Activated CD4-positive, alpha-beta memory T cell treated with anti-CD3 and anti-CD28 coated beads for 36 hours (primary cell): ENCODE measurements at regions not wholly inside any gene's neighbourhood (a gene's known extent, or its start where the extent isn't known, plus 50 kb on each side); places are given as distances from the start of the nearest gene placed in this dataset.
"Not testable (repeated sequence)": the region's sequence is repeated elsewhere in the genome, so short reads cannot be mapped to it uniquely, and the experiment has no call there.

Experiments used
- CTCF ChIA-PET: fragments of 350-600 bp; sonication (Branson Sonifier 250); formaldehyde crosslinking; loops from one replicate; lab custom pipeline; 2021; ENCODE audit warnings: antibody characterized with exemption, inconsistent platforms; lab: Charles Lee
- POLR2A ChIA-PET: fragments of 350-600 bp; sonication (Branson Sonifier 250); formaldehyde crosslinking; loops from one replicate; lab custom pipeline; 2021; ENCODE audit warnings: antibody characterized with exemption; lab: Charles Lee
- DNase-seq: peaks from one replicate; pipeline ENCODE4 v3.0.0-alpha.2; 2020
- H3K27ac Mint-ChIP-seq: one replicate; pipeline ENCODE4 v1.8.0; 2021; ENCODE audit warnings: mixed read lengths
- H3K27me3 Mint-ChIP-seq: one replicate; pipeline ENCODE4 v1.8.0; 2021; ENCODE audit warnings: mixed read lengths
- H3K36me3 Mint-ChIP-seq: one replicate; pipeline ENCODE4 v1.8.0; 2021; ENCODE audit warnings: mixed read lengths
- H3K4me1 Mint-ChIP-seq: one replicate; pipeline ENCODE4 v1.8.0; 2021; ENCODE audit warnings: low read depth, mixed read lengths
- H3K4me3 Mint-ChIP-seq: one replicate; pipeline ENCODE4 v1.8.0; 2021; ENCODE audit warnings: mild to moderate bottlenecking, mixed read lengths
- H3K9me3 Mint-ChIP-seq: one replicate; pipeline ENCODE4 v1.8.0; 2021; ENCODE audit warnings: mixed read lengths
- intact Hi-C: fragments of 100-400 bp; cut with micrococcal nuclease; formaldehyde crosslinking; loops from one replicate; pipeline ENCODE4 v1.15.1; 2023

DNA sequence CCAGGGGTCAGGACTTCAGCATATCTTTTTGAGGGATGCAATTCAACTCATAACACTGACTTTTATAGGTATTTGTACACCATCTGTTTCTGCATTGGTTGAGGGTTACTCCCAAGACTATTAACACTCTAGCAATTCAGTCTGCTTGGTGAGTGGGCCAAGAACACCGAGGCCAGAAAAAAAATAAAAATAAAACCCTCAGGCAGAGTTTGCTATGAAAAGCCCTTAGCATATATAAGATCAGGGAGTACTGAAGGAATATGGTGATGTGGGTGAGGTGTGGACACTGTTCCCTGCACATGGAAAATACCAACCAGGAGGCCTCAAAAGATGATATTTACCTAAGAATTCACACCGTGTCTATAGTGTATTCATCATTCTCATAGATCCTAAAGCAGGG lies 383.2 kb upstream of the UBE2E3 start:
- POLR2A ChIA-PET: no interaction called here
- H3K27me3 Mint-ChIP-seq: no peaks in the 10 kb centered on the region

GRCh38 chr2:180596453-180596852 lies 384.0 kb upstream of the UBE2E3 start:
- no peak overlapping the region for H3K27ac Mint-ChIP-seq

More for the DNA sequence above, 383.2 kb upstream of the UBE2E3 start:
- CTCF ChIA-PET: no interaction called here
- H3K27ac Mint-ChIP-seq: no peak overlapping the region
- DNase-seq: no peak
- H3K9me3 Mint-ChIP-seq: peaks cover 4% of the 10 kb centered on the region
- H3K36me3 Mint-ChIP-seq: no peaks in the 10 kb centered on the region
- no peak overlapping the region for H3K4me3 Mint-ChIP-seq
- H3K4me1 Mint-ChIP-seq: no peaks in the 10 kb centered on the region
- intact Hi-C loops: no loop called here

DNA sequence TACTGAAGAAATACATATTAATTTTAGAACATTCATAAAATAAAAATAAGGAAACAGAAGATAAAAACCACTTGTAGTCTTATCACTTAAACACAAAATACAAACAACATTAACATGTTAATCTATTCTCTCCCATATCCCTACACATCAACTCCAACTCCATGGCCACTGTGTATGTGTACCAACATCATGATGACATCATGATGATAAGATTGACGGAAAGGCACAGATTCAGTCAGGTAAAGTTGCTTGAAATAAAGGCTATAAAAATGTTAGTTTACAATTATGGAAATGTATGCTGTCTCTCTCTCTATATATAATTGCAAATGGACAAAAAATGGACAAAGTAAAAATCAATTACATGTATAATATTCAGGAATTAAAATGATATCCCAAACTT lies 388.5 kb upstream of the UBE2E3 start:
- POLR2A ChIA-PET: no interaction called here
- intact Hi-C loops: no loop called here
- DNase-seq: no peak
- Mint-ChIP-seq H3K4me1 (peaks cover 12% of the 10 kb centered on the region), H3K9me3 (peaks cover 17% of the 10 kb centered on the region), H3K27ac (no peak overlapping the region), H3K36me3 (peaks cover 1% of the 10 kb centered on the region), H3K27me3 (no peaks in the 10 kb centered on the region), H3K4me3 (no peak overlapping the region)
- CTCF ChIA-PET: no interaction called here

More at GRCh38 chr2:180596453-180596852, 384.0 kb upstream of the UBE2E3 start:
- H3K36me3 Mint-ChIP-seq: no peaks in the 10 kb centered on the region
- intact Hi-C loops: no loop called here
- no peak overlapping the region for H3K4me3 Mint-ChIP-seq
- peaks cover 3% of the 10 kb centered on the region for H3K4me1 Mint-ChIP-seq
- no peaks in the 10 kb centered on the region for H3K27me3 Mint-ChIP-seq
- POLR2A ChIA-PET: no interaction called here
- peaks cover 6% of the 10 kb centered on the region for H3K9me3 Mint-ChIP-seq
- CTCF ChIA-PET: no interaction called here
- DNase-seq: no peak

DNA sequence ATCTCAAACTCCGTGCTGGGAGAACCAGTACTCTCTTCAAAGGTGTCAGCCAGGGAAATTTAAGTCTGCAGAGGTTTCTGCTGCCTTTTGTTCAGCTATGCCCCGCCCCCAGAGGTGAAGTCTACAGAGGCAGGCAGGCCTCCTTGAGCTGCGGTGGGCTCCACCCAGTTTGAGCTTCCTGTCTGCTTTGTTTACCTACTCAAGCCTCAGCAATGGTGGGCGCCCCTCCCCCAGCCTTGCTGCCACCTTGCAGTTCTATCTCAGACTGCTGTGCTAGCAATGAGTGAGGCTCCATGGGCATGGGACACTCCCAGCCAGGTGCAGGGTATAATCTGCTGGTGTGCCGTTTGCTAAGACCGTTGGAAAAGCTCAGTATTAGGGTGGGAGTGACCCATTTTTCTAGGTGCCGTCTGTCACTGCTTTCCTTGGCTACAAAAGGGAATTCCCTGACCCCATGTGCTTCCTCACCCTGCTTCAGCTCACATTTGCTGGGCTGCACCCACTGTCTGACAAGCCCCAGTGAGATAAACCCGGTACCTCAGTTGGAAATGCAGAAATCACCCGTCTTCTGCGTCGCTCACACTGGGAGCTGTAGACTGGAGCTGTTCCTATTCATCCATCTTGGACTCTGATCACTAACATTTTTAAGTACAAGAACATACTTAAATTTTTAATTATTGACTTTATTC lies 389.2 kb upstream of the UBE2E3 start:
- not testable (repeated sequence) for H3K4me3 Mint-ChIP-seq

GRCh38 chr2:180583441-180584140 lies 396.8 kb upstream of the UBE2E3 start:
- ChIA-PET CTCF (no interaction called here), POLR2A (no interaction called here)
- no peaks in the 10 kb centered on the region for H3K4me1 Mint-ChIP-seq
- H3K36me3 Mint-ChIP-seq: no peaks in the 10 kb centered on the region
- H3K4me3 Mint-ChIP-seq: no peak overlapping the region
- H3K9me3 Mint-ChIP-seq: peaks cover 6% of the 10 kb centered on the region
- intact Hi-C loops: no loop called here
- H3K27ac Mint-ChIP-seq: no peak overlapping the region
- no peaks in the 10 kb centered on the region for H3K27me3 Mint-ChIP-seq
- no peak for DNase-seq

More for the DNA sequence above, 389.2 kb upstream of the UBE2E3 start:
- CTCF ChIA-PET, H3K27me3 Mint-ChIP-seq, H3K27ac Mint-ChIP-seq, H3K36me3 Mint-ChIP-seq, POLR2A ChIA-PET, intact Hi-C loops: not testable (repeated sequence)
- peaks cover 18% of the 10 kb centered on the region for H3K9me3 Mint-ChIP-seq
- DNase-seq: peak; percentile 13
- peaks cover 12% of the 10 kb centered on the region for H3K4me1 Mint-ChIP-seq

DNA sequence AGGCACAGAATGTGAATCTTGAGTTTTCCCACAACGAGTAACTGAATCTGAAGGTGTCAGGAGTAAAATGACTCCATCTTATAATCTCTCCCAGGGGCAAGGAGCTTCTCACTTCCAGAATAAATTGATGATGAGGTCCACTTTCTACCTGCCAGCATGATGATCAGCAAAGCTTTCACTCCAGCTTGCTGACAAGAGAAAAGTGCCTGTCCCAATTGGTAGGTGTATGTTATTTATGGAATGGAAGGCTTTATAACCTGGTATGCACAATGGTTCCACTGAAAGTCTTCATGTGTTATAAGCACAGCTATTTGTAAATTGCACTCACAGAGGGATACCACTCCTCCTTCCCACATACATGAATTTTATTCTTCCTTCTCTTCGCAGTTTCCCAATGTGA lies 401.0 kb upstream of the UBE2E3 start:
- H3K4me3 Mint-ChIP-seq: no peak overlapping the region
- ChIA-PET POLR2A (no interaction called here), CTCF (no interaction called here)
- no peaks in the 10 kb centered on the region for H3K9me3 Mint-ChIP-seq
- intact Hi-C loops: no loop called here
- no peaks in the 10 kb centered on the region for H3K4me1 Mint-ChIP-seq
- no peak overlapping the region for H3K27ac Mint-ChIP-seq
- no peaks in the 10 kb centered on the region for H3K36me3 Mint-ChIP-seq
- no peaks in the 10 kb centered on the region for H3K27me3 Mint-ChIP-seq
- DNase-seq: no peak

GRCh38 chr2:180578441-180578840 lies 402.0 kb upstream of the UBE2E3 start:
- POLR2A ChIA-PET: no interaction called here
- intact Hi-C loops: no loop called here
- H3K9me3 Mint-ChIP-seq: no peaks in the 10 kb centered on the region

GRCh38 chr2:180577567-180577966 lies 402.8 kb upstream of the UBE2E3 start:
- Mint-ChIP-seq H3K27ac (no peak overlapping the region), H3K4me3 (no peak overlapping the region), H3K36me3 (no peaks in the 10 kb centered on the region), H3K27me3 (no peaks in the 10 kb centered on the region), H3K4me1 (no peaks in the 10 kb centered on the region), H3K9me3 (no peaks in the 10 kb centered on the region)
- intact Hi-C loops: no loop called here
- POLR2A ChIA-PET: no interaction called here
- CTCF ChIA-PET: no interaction called here
- no peak for DNase-seq

More at GRCh38 chr2:180578441-180578840, 402.0 kb upstream of the UBE2E3 start:
- Mint-ChIP-seq H3K4me3 (no peak overlapping the region), H3K27me3 (no peaks in the 10 kb centered on the region), H3K4me1 (no peaks in the 10 kb centered on the region), H3K36me3 (no peaks in the 10 kb centered on the region), H3K27ac (no peak overlapping the region)
- DNase-seq: no peak
- CTCF ChIA-PET: no interaction called here

DNA sequence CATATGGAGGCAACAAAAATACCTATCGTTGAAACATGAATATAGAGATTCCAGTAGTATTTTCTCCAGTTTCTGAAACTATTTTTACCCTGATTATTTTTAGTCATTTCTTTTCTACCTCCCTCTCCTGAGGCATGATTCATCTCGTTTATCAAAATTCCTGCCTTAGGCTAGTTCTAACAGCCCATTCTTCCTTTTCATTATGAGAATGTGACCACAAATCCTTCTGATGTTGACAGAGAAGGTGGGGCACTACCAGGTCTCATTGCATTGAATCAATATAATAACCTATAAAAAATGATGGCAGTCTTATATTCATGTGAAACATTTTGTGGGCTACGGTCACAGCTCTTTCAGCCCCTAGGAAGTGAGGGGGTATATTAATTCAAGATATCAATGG lies 406.5 kb upstream of the UBE2E3 start:
- H3K9me3 Mint-ChIP-seq: no peaks in the 10 kb centered on the region
- CTCF ChIA-PET: no interaction called here
- no peak overlapping the region for H3K27ac Mint-ChIP-seq
- peaks cover 2% of the 10 kb centered on the region for H3K27me3 Mint-ChIP-seq
- H3K36me3 Mint-ChIP-seq: no peaks in the 10 kb centered on the region
- POLR2A ChIA-PET: no interaction called here
- no peak overlapping the region for H3K4me3 Mint-ChIP-seq
- intact Hi-C loops: no loop called here
- H3K4me1 Mint-ChIP-seq: no peaks in the 10 kb centered on the region
- DNase-seq: no peak

GRCh38 chr2:180572346-180572745 lies 408.1 kb upstream of the UBE2E3 start:
- Mint-ChIP-seq H3K36me3 (no peaks in the 10 kb centered on the region), H3K27me3 (peaks cover 2% of the 10 kb centered on the region), H3K4me1 (no peaks in the 10 kb centered on the region), H3K27ac (no peak overlapping the region), H3K4me3 (no peak overlapping the region), H3K9me3 (no peaks in the 10 kb centered on the region)
- DNase-seq: no peak
- POLR2A ChIA-PET: no interaction called here
- intact Hi-C loops: no loop called here
- CTCF ChIA-PET: no interaction called here

DNA sequence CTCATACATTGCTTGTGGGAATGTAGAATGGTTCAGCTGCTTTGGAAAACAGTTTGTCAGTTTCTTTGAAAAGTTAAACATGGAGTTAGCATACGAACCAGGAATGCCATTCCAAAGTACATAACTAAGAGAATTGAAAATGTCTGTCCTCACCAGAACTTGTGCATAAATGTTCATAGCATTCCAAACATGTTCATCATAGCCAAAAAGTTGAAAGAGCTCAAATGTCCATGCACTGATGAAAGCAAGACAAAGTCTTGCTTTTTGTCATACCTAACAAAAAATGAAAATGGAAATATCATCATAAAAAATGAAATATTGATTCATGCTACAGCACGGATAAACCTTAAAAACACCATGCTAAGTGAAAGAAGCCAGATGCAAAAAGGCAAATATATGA lies 408.8 kb upstream of the UBE2E3 start:
- H3K4me1 Mint-ChIP-seq: no peaks in the 10 kb centered on the region
- POLR2A ChIA-PET: no interaction called here
- CTCF ChIA-PET: no interaction called here
- no peak overlapping the region for H3K4me3 Mint-ChIP-seq
- H3K27ac Mint-ChIP-seq: no peak overlapping the region
- H3K27me3 Mint-ChIP-seq: peaks cover 2% of the 10 kb centered on the region
- H3K36me3 Mint-ChIP-seq: no peaks in the 10 kb centered on the region
- no peaks in the 10 kb centered on the region for H3K9me3 Mint-ChIP-seq
- intact Hi-C loops: no loop called here
- no peak for DNase-seq

DNA sequence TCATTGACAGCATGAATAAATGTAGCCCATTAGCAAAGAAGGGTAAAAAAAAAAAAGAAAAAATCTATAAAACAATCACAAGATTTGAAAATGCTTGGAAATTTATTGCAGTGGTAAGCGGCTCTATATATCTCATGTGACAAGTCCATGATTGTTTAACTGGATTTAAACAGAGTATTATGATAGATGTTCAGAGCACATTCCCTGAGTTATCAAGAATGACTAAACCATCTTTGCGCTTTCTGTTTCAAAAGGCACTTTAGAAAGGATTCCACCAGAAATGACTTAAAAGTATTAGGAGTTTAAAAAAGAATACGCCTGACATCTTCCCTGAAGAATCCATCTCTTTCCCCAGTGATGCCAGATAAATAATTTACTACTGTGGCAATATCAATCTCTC lies 409.5 kb upstream of the UBE2E3 start:
- POLR2A ChIA-PET: no interaction called here
- no peak overlapping the region for H3K4me3 Mint-ChIP-seq

DNA sequence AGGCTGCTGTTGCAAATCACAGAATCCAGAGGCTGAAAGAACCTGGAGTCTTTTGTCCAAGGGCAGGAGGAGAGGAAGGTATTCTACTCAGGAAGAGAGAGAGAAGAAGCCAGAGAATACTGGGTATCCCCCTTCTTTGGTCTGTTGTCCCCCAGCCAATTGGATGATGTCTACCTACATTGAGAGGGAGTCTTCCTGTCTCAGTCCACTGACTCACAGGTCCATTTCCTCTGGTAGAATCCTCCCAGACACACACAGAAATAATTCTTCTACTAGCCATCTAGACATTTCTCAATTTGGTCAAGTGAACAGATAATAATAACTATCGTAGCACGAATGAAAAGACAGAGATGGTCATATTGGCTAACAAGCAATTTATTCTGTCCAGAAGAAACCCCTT lies 416.4 kb upstream of the UBE2E3 start:
- H3K4me1 Mint-ChIP-seq: no peaks in the 10 kb centered on the region
- intact Hi-C loops: no loop called here
- H3K27ac Mint-ChIP-seq: no peak overlapping the region
- DNase-seq: no peak
- POLR2A ChIA-PET: no interaction called here
- H3K27me3 Mint-ChIP-seq: no peaks in the 10 kb centered on the region
- H3K36me3 Mint-ChIP-seq: no peaks in the 10 kb centered on the region
- H3K9me3 Mint-ChIP-seq: no peaks in the 10 kb centered on the region
- CTCF ChIA-PET: no interaction called here
- no peak overlapping the region for H3K4me3 Mint-ChIP-seq

More for the DNA sequence above, 409.5 kb upstream of the UBE2E3 start:
- Mint-ChIP-seq H3K27me3 (peaks cover 2% of the 10 kb centered on the region), H3K4me1 (no peaks in the 10 kb centered on the region), H3K9me3 (no peaks in the 10 kb centered on the region), H3K27ac (no peak overlapping the region), H3K36me3 (no peaks in the 10 kb centered on the region)
- intact Hi-C loops: no loop called here
- CTCF ChIA-PET: no interaction called here
- no peak for DNase-seq
